Suprapubic skin (tissue), 4 donors: ENCODE measurements at regions not wholly inside any gene's neighbourhood (a gene's known extent, or its start where the extent isn't known, plus 50 kb on each side); places are given as distances from the start of the nearest gene placed in this dataset.
"Not testable (repeated sequence)": the region's sequence is repeated elsewhere in the genome, so short reads cannot be mapped to it uniquely, and the experiment has no call there.

ENCODE experiments used
- DNase-seq, 2 donors: peaks; one replicate each; pipeline ENCODE4 v3.0.0-alpha.2; 2019; ENCODE audit warnings: low spot score in 2 of 2
- H3K27ac ChIP-seq: fragments of 200-600 bp; sonication (generic); one replicate; pipeline ENCODE4 v1.5.1; 2019
- H3K27me3 ChIP-seq: fragments of 200-600 bp; sonication (generic); one replicate; pipeline ENCODE4 v1.5.1; 2019
- H3K36me3 ChIP-seq: fragments of 200-600 bp; sonication (generic); one replicate; pipeline ENCODE4 v1.5.1; 2019
- H3K4me1 ChIP-seq: fragments of 200-600 bp; sonication (generic); one replicate; pipeline ENCODE4 v1.5.1; 2019
- H3K4me3 ChIP-seq: fragments of 200-600 bp; sonication (generic); one replicate; pipeline ENCODE4 v1.5.1; 2019; ENCODE audit warnings: mild to moderate bottlenecking
- H3K9me3 ChIP-seq: fragments of 200-600 bp; sonication (generic); one replicate; pipeline ENCODE4 v1.5.1; 2019
- EP300 ChIP-seq: sonication (generic); formaldehyde crosslinking; IDR thresholded peaks from one replicate; pipeline ENCODE4 v1.6.1; 2017; ENCODE audit warnings: antibody characterized with exemption
- POLR2A ChIP-seq, 2 donors: fragments of 450-650 bp; IDR thresholded peaks; one replicate each; pipeline ENCODE4 v1.6.1; 2017; ENCODE audit warnings: antibody characterized with exemption in 2 of 2, mild to moderate bottlenecking in 2 of 2, moderate library complexity in 2 of 2
- POLR2AphosphoS5 ChIP-seq, 3 donors: sonication (generic); formaldehyde crosslinking; IDR thresholded peaks; one replicate each; pipeline ENCODE4 v1.6.1; 2017; ENCODE audit warnings: antibody characterized with exemption in 3 of 3
- WGBS: methylation state at CpG from one replicate; pipeline ENCODE4 v1.1.5; 2018; 5-methylcytosine and 5-hydroxymethylcytosine counted together
- TF ChIP-seq, protein P1 (sequence below), 2 donors: fragments of 200-600 bp in 1 of 2; fragments of 450-650 bp in 1 of 2; sonication (generic) in 1 of 2; IDR thresholded peaks; one replicate each; pipeline ENCODE4 v1.5.1; 2016 to 2019; ENCODE audit warnings: antibody characterized with exemption in 2 of 2, mild to moderate bottlenecking in 1 of 2, moderate library complexity in 1 of 2

DNA sequence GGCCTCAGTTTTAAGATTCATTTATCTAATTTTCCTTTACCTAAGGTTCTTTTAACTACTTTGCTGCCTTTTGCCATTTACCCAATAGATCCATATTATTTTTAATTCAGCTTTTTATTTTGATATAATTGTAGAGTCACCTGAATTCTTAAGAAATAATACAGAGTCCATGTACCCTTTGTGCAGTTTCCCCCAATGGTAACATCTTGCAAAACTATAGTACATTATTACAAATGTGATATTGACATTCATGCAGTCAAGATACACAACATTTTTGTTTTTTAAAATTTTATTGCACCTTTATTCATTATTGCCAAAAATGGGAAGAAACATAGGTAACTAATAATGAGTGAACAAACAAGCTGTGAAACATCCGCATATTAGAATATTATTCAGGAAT, 208.7 kb upstream of the WDFY3 start:
- Histone ChIP-seq H3K4me1 (no peaks in the 10 kb centered on the region), H3K9me3 (peaks cover 4% of the 10 kb centered on the region), H3K27ac (no peak overlapping the region), H3K36me3 (no peaks in the 10 kb centered on the region), H3K27me3 (no peaks in the 10 kb centered on the region), H3K4me3 (no peak overlapping the region)
- DNase-seq: no peak
- 96% methylated on average over 1 of the region's 1 CpG for WGBS
- no peak for TF ChIP-seq EP300
- TF ChIP-seq, protein P1, sequence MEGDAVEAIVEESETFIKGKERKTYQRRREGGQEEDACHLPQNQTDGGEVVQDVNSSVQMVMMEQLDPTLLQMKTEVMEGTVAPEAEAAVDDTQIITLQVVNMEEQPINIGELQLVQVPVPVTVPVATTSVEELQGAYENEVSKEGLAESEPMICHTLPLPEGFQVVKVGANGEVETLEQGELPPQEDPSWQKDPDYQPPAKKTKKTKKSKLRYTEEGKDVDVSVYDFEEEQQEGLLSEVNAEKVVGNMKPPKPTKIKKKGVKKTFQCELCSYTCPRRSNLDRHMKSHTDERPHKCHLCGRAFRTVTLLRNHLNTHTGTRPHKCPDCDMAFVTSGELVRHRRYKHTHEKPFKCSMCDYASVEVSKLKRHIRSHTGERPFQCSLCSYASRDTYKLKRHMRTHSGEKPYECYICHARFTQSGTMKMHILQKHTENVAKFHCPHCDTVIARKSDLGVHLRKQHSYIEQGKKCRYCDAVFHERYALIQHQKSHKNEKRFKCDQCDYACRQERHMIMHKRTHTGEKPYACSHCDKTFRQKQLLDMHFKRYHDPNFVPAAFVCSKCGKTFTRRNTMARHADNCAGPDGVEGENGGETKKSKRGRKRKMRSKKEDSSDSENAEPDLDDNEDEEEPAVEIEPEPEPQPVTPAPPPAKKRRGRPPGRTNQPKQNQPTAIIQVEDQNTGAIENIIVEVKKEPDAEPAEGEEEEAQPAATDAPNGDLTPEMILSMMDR (IDR thresholded peaks at IDR 0.05): no peak
- TF ChIP-seq POLR2A (IDR thresholded peaks at IDR 0.05): no peak
- no peak for TF ChIP-seq POLR2AphosphoS5 (IDR thresholded peaks at IDR 0.05)

DNA sequence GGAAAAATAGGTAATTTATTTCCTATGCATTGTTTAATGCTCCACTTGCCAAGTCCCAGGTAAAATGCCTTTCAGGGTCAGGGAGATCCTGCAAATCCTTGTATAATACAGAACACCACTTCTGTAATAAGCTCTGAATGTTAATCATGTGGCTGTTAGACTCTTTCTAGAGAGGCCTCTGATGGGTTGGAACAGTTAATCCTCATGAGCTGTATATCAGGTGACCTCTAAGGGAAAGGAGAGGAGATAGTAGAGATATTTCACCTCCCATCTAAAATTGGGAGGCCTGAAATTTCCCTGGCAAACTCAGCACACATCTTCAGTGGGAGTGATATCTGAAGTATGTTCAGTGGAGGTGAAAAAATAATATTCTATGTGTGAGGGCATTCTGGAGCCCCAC, 210.6 kb upstream of the WDFY3 start:
- TF ChIP-seq, protein P1 (IDR thresholded peaks at IDR 0.05): no peak
- no peak for TF ChIP-seq POLR2A (IDR thresholded peaks at IDR 0.05)
- no peak for TF ChIP-seq EP300
- no peak for TF ChIP-seq POLR2AphosphoS5 (IDR thresholded peaks at IDR 0.05)
- H3K9me3 ChIP-seq: peaks cover 4% of the 10 kb centered on the region

DNA sequence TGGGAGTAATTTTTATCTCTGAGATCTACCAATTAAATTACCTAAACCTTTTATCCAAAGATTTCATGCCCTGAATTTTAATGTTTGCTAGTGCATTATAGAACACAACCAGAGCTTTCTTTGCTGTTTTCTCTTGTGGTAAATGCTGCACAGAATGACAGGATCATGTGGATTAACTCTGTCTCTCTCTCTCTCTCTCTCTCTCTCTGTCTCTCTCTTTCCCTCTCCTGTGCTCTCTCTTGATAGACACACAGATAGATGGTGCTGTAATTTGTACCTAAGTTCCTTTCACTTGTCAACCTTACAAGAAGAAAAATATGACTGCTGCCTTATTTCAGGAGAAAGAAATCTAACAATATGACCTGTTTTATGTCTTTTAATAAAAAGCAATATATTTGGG, 211.2 kb upstream of the WDFY3 start:
- DNase-seq: no peak
- TF ChIP-seq POLR2AphosphoS5 (IDR thresholded peaks at IDR 0.05) (no peak), POLR2A (IDR thresholded peaks at IDR 0.05) (no peak), EP300 (no peak)
- TF ChIP-seq, protein P1 (IDR thresholded peaks at IDR 0.05): no peak
- Histone ChIP-seq H3K36me3 (no peaks in the 10 kb centered on the region), H3K27ac (no peak overlapping the region), H3K9me3 (peaks cover 4% of the 10 kb centered on the region), H3K4me1 (no peaks in the 10 kb centered on the region), H3K27me3 (no peaks in the 10 kb centered on the region), H3K4me3 (no peak overlapping the region)

More for the DNA sequence above, 210.6 kb upstream of the WDFY3 start:
- Histone ChIP-seq H3K36me3 (no peaks in the 10 kb centered on the region), H3K27ac (no peak overlapping the region), H3K4me1 (no peaks in the 10 kb centered on the region), H3K27me3 (no peaks in the 10 kb centered on the region), H3K4me3 (no peak overlapping the region)
- no peak for DNase-seq

DNA sequence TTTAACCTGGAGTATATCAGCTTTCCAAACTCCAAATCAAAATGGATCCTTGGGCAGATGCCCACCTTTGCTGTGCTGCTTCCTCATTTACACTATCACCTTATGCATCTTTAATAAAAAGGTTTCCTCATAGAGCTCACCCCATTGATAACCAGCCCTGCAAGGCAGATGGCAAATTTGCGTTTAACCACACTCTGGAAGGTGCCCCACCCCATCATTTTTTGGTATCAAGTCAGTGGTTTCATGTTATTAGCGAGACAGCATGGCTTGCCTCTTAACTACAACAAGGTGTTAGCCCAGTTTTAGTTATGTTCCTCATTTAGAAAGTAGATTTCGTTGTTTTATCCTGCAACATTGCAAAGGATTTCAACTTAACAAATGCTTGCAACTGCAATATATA, 214.0 kb upstream of the WDFY3 start:
- no peak overlapping the region for H3K27ac ChIP-seq
- DNase-seq: no peak
- H3K27me3 ChIP-seq: no peaks in the 10 kb centered on the region
- 42% methylated on average over 3 of the region's 3 CpGs for WGBS
- no peak for TF ChIP-seq POLR2AphosphoS5 (IDR thresholded peaks at IDR 0.05)
- TF ChIP-seq, protein P1 (IDR thresholded peaks at IDR 0.05): no peak
- no peaks in the 10 kb centered on the region for H3K9me3 ChIP-seq
- H3K4me1 ChIP-seq: no peaks in the 10 kb centered on the region
- no peak overlapping the region for H3K4me3 ChIP-seq
- no peaks in the 10 kb centered on the region for H3K36me3 ChIP-seq

DNA sequence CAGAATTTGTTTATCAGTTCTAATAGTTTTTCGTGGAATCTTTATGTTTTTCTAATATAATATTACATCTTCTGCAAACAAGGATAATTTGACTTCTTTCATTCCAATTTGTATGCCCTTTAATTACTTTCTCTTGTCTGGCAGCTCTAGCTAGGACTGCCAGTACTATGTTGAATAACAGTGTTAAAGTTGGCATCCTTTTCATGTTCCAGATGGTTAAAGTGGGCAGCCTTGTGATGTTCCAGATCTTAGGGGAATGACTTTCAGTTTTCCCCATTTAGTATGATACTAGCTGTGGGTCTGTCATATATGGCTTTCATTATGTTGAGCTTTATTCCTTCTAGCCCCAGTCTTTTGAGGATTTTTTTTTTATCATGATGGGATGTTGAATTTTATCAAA, 220.6 kb upstream of the WDFY3 start:
- no peaks in the 10 kb centered on the region for H3K9me3 ChIP-seq
- H3K27ac ChIP-seq: no peak overlapping the region
- H3K4me3 ChIP-seq: no peak overlapping the region
- H3K27me3 ChIP-seq: no peaks in the 10 kb centered on the region
- WGBS: 83% methylated on average over 1 of the region's 1 CpG
- H3K4me1 ChIP-seq: no peaks in the 10 kb centered on the region
- no peak for TF ChIP-seq POLR2AphosphoS5 (IDR thresholded peaks at IDR 0.05)
- TF ChIP-seq EP300: no peak
- TF ChIP-seq, protein P1 (IDR thresholded peaks at IDR 0.05): no peak
- no peak for TF ChIP-seq POLR2A (IDR thresholded peaks at IDR 0.05)
- DNase-seq: no peak
- no peaks in the 10 kb centered on the region for H3K36me3 ChIP-seq

DNA sequence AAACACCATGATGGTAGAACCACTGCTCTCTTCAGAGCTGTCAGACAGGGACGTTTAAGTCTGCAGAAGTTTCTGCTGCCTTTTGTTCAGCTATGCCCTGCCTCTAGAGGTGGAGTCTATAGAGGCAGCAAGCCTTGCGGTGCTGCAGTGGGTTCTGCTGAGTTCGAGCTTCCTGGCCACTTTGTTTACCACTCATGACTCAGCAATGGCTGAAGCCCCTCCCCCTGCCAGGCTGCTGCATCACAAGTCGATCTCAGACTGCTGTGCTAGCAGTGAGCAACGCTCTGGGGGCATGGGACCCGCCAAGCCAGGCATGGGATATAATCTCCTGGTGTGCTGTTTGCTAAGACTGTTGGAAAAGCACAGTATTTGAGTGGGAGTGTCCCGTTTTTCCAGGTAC, 229.5 kb upstream of the WDFY3 start:
- H3K36me3 ChIP-seq, H3K4me1 ChIP-seq, DNase-seq, H3K4me3 ChIP-seq, H3K27ac ChIP-seq, H3K9me3 ChIP-seq, H3K27me3 ChIP-seq: not testable (repeated sequence)
- 78% methylated on average over 3 of the region's 7 CpGs for WGBS
